Hepatocyte (in vitro differentiated cells): ENCODE measurements at regions not wholly inside any gene's neighbourhood (a gene's known extent, or its start where the extent isn't known, plus 50 kb on each side); places are given as distances from the start of the nearest gene placed in this dataset.

ENCODE experiments used
- DNase-seq: peaks from one replicate; pipeline ENCODE4 v3.0.0-alpha.2; 2016; ENCODE audit warnings: low spot score
- H2AFZ ChIP-seq: fragments of 200-600 bp; sonication (generic); 2 replicates; pipeline ENCODE4 v1.6.0; 2016; ENCODE audit warnings: antibody characterized with exemption, mild to moderate bottlenecking
- H3K27ac ChIP-seq: fragments of 200-600 bp; sonication (generic); 2 replicates; pipeline ENCODE4 v1.5.1; 2016; ENCODE audit warnings: mild to moderate bottlenecking
- H3K27me3 ChIP-seq: fragments of 200-600 bp; sonication (generic); 2 replicates; pipeline ENCODE4 v1.6.1; 2016
- H3K36me3 ChIP-seq: fragments of 200-600 bp; sonication (generic); replicated peaks from 2 replicates; pipeline ENCODE4 v1.5.1; 2016; ENCODE audit warnings: low read depth; ENCODE audit not compliant: insufficient read depth
- H3K4me1 ChIP-seq: fragments of 200-600 bp; sonication (generic); 2 replicates; pipeline ENCODE4 v1.5.1; 2016; ENCODE audit warnings: mild to moderate bottlenecking, moderate library complexity; ENCODE audit not compliant: insufficient read depth
- H3K4me2 ChIP-seq: fragments of 200-600 bp; sonication (generic); 2 replicates; pipeline ENCODE4 v1.6.0; 2016
- H3K4me3 ChIP-seq: fragments of 200-600 bp; sonication (generic); 2 replicates; pipeline ENCODE4 v1.5.1; 2016; ENCODE audit warnings: mild to moderate bottlenecking
- H3K79me2 ChIP-seq: fragments of 200-600 bp; sonication (generic); 2 replicates; pipeline ENCODE4 v1.6.0; 2017; ENCODE audit warnings: mild to moderate bottlenecking
- H3K9me2 ChIP-seq: fragments of 200-600 bp; sonication (generic); replicated peaks from 2 replicates; pipeline ENCODE4 v1.6.0; 2017; ENCODE audit warnings: mild to moderate bottlenecking; ENCODE audit not compliant: insufficient read depth
- H3K9me3 ChIP-seq: fragments of 200-600 bp; sonication (generic); 2 replicates; pipeline ENCODE4 v1.5.1; 2016; ENCODE audit warnings: low read depth, mild to moderate bottlenecking
- H4K20me1 ChIP-seq: fragments of 200-600 bp; sonication (generic); 2 replicates; pipeline ENCODE4 v1.6.0; 2016; ENCODE audit warnings: mild to moderate bottlenecking; ENCODE audit not compliant: insufficient read depth, poor library complexity, severe bottlenecking
- EZH2 ChIP-seq: fragments of 200-600 bp; sonication (generic); IDR thresholded peaks from 2 replicates; pipeline ENCODE4 v1.6.1; 2016; ENCODE audit warnings: antibody characterized with exemption, mild to moderate bottlenecking, borderline replicate concordance
- EZH2phosphoT487 ChIP-seq: fragments of 200-600 bp; sonication (generic); IDR thresholded peaks from one replicate; pipeline ENCODE4 v1.6.1; 2018; ENCODE audit warnings: antibody characterized with exemption, mild to moderate bottlenecking, low read depth, moderate library complexity; ENCODE audit not compliant: unreplicated experiment, severe bottlenecking
- WGBS: methylation state at CpG from one replicate; pipeline ENCODE4 v1.1.6; 2016; ENCODE audit warnings: low lambda C conversion rate; ENCODE audit errors: missing lambda C conversion rate; 5-methylcytosine and 5-hydroxymethylcytosine counted together
- TF ChIP-seq, protein P1 (sequence below): fragments of 200-600 bp; sonication (generic); IDR thresholded peaks from 2 replicates; pipeline ENCODE4 v1.5.1; 2016; ENCODE audit warnings: antibody characterized with exemption, mild to moderate bottlenecking; ENCODE audit not compliant: poor library complexity

- no peaks in the 10 kb centered on the region for H3K27me3 ChIP-seq
- no peaks in the 10 kb centered on the region for H3K9me3 ChIP-seq
- no peak overlapping the region for H3K27ac ChIP-seq
- no peak overlapping the region for H3K4me3 ChIP-seq
- no peak overlapping the region for H3K4me2 ChIP-seq
- H3K36me3 ChIP-seq = no peaks in the 10 kb centered on the region
- no peaks in the 10 kb centered on the region for H3K79me2 ChIP-seq
- no peaks in the 10 kb centered on the region for H3K9me2 ChIP-seq
- DNase-seq = no peak
- no peak overlapping the region for H2AFZ ChIP-seq
- H3K4me1 ChIP-seq = no peaks in the 10 kb centered on the region
- TF ChIP-seq EZH2phosphoT487 (no peak), EZH2 (no peak)
- TF ChIP-seq, protein P1, sequence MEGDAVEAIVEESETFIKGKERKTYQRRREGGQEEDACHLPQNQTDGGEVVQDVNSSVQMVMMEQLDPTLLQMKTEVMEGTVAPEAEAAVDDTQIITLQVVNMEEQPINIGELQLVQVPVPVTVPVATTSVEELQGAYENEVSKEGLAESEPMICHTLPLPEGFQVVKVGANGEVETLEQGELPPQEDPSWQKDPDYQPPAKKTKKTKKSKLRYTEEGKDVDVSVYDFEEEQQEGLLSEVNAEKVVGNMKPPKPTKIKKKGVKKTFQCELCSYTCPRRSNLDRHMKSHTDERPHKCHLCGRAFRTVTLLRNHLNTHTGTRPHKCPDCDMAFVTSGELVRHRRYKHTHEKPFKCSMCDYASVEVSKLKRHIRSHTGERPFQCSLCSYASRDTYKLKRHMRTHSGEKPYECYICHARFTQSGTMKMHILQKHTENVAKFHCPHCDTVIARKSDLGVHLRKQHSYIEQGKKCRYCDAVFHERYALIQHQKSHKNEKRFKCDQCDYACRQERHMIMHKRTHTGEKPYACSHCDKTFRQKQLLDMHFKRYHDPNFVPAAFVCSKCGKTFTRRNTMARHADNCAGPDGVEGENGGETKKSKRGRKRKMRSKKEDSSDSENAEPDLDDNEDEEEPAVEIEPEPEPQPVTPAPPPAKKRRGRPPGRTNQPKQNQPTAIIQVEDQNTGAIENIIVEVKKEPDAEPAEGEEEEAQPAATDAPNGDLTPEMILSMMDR = no peak
- 85% methylated on average over 1 of the region's 1 CpG for WGBS
- H4K20me1 ChIP-seq = no peaks in the 10 kb centered on the region
Measured at GRCh38 chr17:33786478-33786877, 468.6 kb upstream of the CCL2 start.

DNA sequence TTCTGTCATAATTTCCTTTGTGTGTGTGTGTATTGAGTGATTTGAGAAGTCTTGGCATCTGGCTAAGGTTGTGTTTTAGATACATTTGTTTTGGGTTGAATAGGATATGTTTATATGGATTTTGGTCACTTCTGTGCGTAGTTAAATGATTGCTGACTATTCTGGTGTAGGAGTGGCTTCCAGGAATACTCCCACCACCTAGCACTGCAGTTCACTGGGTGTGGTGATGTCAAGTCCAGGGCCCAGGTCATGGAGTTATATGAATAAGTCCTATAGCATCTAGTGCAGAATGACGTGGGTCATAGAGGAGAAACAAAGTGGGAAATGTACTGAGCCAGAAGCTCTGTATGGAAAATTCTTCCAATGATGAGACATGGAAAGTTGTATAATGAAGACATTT is 465.4 kb upstream of the CCL2 start:
- no peaks in the 10 kb centered on the region for H3K79me2 ChIP-seq

GRCh38 chr17:33797181-33797580 is 457.9 kb upstream of the CCL2 start:
- Histone ChIP-seq H3K4me3 (no peak overlapping the region), H3K36me3 (no peaks in the 10 kb centered on the region), H3K79me2 (no peaks in the 10 kb centered on the region), H3K9me2 (no peaks in the 10 kb centered on the region), H3K27ac (no peak overlapping the region), H3K4me1 (no peaks in the 10 kb centered on the region), H2AFZ (no peak overlapping the region), H4K20me1 (no peaks in the 10 kb centered on the region), H3K27me3 (peaks cover 8% of the 10 kb centered on the region), H3K4me2 (no peak overlapping the region), H3K9me3 (no peaks in the 10 kb centered on the region)
- TF ChIP-seq EZH2phosphoT487 = no peak
- TF ChIP-seq, protein P1 = no peak
- TF ChIP-seq EZH2 = no peak
- DNase-seq = no peak
- WGBS = 71% methylated on average over 4 of the region's 4 CpGs

More for the DNA sequence above, 465.4 kb upstream of the CCL2 start:
- TF ChIP-seq EZH2phosphoT487 = no peak
- TF ChIP-seq, protein P1 = no peak
- no peak for TF ChIP-seq EZH2
- H3K4me3 ChIP-seq = no peak overlapping the region
- no peaks in the 10 kb centered on the region for H3K9me3 ChIP-seq
- H3K4me2 ChIP-seq = no peak overlapping the region
- H3K27me3 ChIP-seq = no peaks in the 10 kb centered on the region
- H3K4me1 ChIP-seq = no peaks in the 10 kb centered on the region
- WGBS = 67% methylated on average over 2 of the region's 2 CpGs
- no peaks in the 10 kb centered on the region for H4K20me1 ChIP-seq
- H3K9me2 ChIP-seq = no peaks in the 10 kb centered on the region
- no peak overlapping the region for H2AFZ ChIP-seq
- H3K36me3 ChIP-seq = no peaks in the 10 kb centered on the region
- H3K27ac ChIP-seq = no peak overlapping the region
- DNase-seq = no peak

GRCh38 chr17:33798308-33798707 is 456.8 kb upstream of the CCL2 start:
- no peak for TF ChIP-seq EZH2phosphoT487
- TF ChIP-seq, protein P1 = no peak
- TF ChIP-seq EZH2 = no peak
- 85% methylated on average over 5 of the region's 5 CpGs for WGBS
- Histone ChIP-seq H3K79me2 (no peaks in the 10 kb centered on the region), H3K27ac (no peak overlapping the region), H3K4me3 (no peak overlapping the region), H2AFZ (no peak overlapping the region), H3K4me2 (no peak overlapping the region), H3K36me3 (no peaks in the 10 kb centered on the region), H3K27me3 (peaks cover 8% of the 10 kb centered on the region), H4K20me1 (no peaks in the 10 kb centered on the region), H3K4me1 (no peaks in the 10 kb centered on the region), H3K9me3 (no peaks in the 10 kb centered on the region), H3K9me2 (no peaks in the 10 kb centered on the region)
- DNase-seq = no peak
